ENCODE measurements at regions not wholly inside any gene's neighbourhood (a gene's known extent, or its start where the extent isn't known, plus 50 kb on each side); places are given as distances from the start of the nearest gene placed in this dataset.

GRCh38 chr4:96099031-96099430 lies 259.1 kb downstream of the PDHA2 start:
- DNase-seq = no peak

- no peak for DNase-seq
Observed at GRCh38 chr4:96102541-96103026, 262.7 kb downstream of the PDHA2 start.

- DNase-seq = no peak
Observed at GRCh38 chr4:96103086-96103485, 263.2 kb downstream of the PDHA2 start.

- DNase-seq = no peak
Observed at GRCh38 chr4:96108146-96108545, 268.3 kb downstream of the PDHA2 start.

- no peak for DNase-seq
Observed at GRCh38 chr4:96112631-96113030, 272.7 kb downstream of the PDHA2 start.

GRCh38 chr4:96120206-96120605 lies 280.3 kb downstream of the PDHA2 start:
- no peak for DNase-seq

GRCh38 chr4:96126227-96126626 lies 286.3 kb downstream of the PDHA2 start:
- no peak for DNase-seq

GRCh38 chr4:96131186-96131585 lies 291.3 kb downstream of the PDHA2 start:
- no peak for DNase-seq

GRCh38 chr4:96134806-96135205 lies 294.9 kb downstream of the PDHA2 start:
- DNase-seq = no peak

GRCh38 chr4:96136056-96136455 lies 296.2 kb downstream of the PDHA2 start:
- DNase-seq = no peak

GRCh38 chr4:96139251-96139929 lies 299.5 kb downstream of the PDHA2 start:
- no peak for DNase-seq

- DNase-seq = no peak
Observed at GRCh38 chr4:96145601-96146000, 305.7 kb downstream of the PDHA2 start.

- no peak for DNase-seq
Observed at GRCh38 chr4:96146686-96147085, 306.8 kb downstream of the PDHA2 start.

- DNase-seq = no peak
Observed at GRCh38 chr4:96149894-96150293, 310.0 kb downstream of the PDHA2 start.

GRCh38 chr4:96150466-96150865 lies 310.6 kb downstream of the PDHA2 start:
- DNase-seq = no peak

- no peak for DNase-seq
Observed at GRCh38 chr4:96152824-96153223, 312.9 kb downstream of the PDHA2 start.

- DNase-seq = no peak
Observed at GRCh38 chr4:96154676-96155075, 314.8 kb downstream of the PDHA2 start.

GRCh38 chr4:96162636-96163035 lies 322.7 kb downstream of the PDHA2 start:
- DNase-seq = no peak

GRCh38 chr4:96164814-96165351 lies 325.0 kb downstream of the PDHA2 start:
- no peak for DNase-seq

- DNase-seq = no peak
Observed at GRCh38 chr4:96166806-96167205, 326.9 kb downstream of the PDHA2 start.

- no peak for DNase-seq
Observed at GRCh38 chr4:96170198-96170597, 330.3 kb downstream of the PDHA2 start.

- DNase-seq = no peak
Observed at GRCh38 chr4:96173756-96174155, 333.9 kb downstream of the PDHA2 start.

GRCh38 chr4:96175871-96176270 lies 336.0 kb downstream of the PDHA2 start:
- DNase-seq = no peak

- DNase-seq = no peak
Observed at GRCh38 chr4:96183611-96184010, 343.7 kb downstream of the PDHA2 start.

- peak in 1 of 5 experiments; percentile 54 for DNase-seq
Observed at GRCh38 chr4:96186593-96186992, 346.7 kb downstream of the PDHA2 start.
